ENCODE measurements at regions not wholly inside any gene's neighbourhood (a gene's known extent, or its start where the extent isn't known, plus 50 kb on each side); places are given as distances from the start of the nearest gene placed in this dataset.

DNA sequence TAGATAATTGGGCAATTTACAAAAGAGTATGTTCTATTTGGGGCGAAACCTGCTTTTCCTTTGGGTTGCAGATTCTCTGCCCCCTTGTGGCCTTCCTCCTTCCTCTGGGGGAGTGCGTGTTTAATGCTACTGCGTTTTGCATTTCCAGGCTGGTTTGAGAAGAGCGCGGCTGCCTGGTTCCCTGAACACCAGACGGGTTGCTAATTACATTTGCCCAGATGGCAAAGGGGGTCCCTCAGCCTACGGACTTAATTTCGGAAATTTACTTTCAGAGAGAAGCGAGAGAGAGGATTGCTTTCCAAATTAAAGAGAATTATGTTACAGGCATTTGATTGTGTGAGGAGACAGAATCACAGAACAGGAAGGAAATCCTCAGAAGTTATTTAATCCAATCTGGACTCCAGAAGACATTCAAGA lies 91.9 kb upstream of the JAZF1 start:
- TF ChIP-seq, protein P1, sequence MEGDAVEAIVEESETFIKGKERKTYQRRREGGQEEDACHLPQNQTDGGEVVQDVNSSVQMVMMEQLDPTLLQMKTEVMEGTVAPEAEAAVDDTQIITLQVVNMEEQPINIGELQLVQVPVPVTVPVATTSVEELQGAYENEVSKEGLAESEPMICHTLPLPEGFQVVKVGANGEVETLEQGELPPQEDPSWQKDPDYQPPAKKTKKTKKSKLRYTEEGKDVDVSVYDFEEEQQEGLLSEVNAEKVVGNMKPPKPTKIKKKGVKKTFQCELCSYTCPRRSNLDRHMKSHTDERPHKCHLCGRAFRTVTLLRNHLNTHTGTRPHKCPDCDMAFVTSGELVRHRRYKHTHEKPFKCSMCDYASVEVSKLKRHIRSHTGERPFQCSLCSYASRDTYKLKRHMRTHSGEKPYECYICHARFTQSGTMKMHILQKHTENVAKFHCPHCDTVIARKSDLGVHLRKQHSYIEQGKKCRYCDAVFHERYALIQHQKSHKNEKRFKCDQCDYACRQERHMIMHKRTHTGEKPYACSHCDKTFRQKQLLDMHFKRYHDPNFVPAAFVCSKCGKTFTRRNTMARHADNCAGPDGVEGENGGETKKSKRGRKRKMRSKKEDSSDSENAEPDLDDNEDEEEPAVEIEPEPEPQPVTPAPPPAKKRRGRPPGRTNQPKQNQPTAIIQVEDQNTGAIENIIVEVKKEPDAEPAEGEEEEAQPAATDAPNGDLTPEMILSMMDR (IDR thresholded peaks at IDR 0.05) = peak; percentile 73
- H3K27me3 Mint-ChIP-seq (ENCODE audit: unreplicated experiment) = peaks cover 17% of the 10 kb centered on the region
- H3K27ac Mint-ChIP-seq (ENCODE audit: unreplicated experiment) = peak overlapping the region; percentile 13
- peak overlapping the region; percentile 67 for H3K4me3 Mint-ChIP-seq (ENCODE audit: unreplicated experiment)
- DNase-seq (ENCODE audit: extremely low spot score, unreplicated experiment) = no peak
- H3K36me3 Mint-ChIP-seq (ENCODE audit: unreplicated experiment) = no peaks in the 10 kb centered on the region
- no peaks in the 10 kb centered on the region for H3K9me3 Mint-ChIP-seq (ENCODE audit: unreplicated experiment)
- peaks cover 3% of the 10 kb centered on the region for H3K4me1 Mint-ChIP-seq (ENCODE audit: unreplicated experiment)

DNA sequence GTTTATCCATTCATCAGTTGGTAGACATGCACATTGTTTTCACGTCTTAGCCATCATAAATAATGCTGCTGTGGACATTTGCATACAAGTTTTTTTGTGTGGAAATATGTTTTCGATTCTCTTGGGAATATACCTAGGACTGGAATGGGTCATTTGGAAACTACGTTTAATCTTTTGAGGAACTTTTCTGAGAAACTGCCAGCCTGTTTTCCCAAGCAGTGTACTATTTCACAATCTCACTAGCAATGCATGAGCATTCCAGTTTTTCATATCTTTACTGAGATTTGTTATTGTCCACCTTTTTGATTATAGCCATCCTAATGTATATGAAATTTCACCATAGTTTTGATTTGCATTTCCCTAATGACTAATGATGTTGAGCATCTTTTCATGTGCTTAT lies 95.7 kb upstream of the JAZF1 start:
- TF ChIP-seq, protein P1 (IDR thresholded peaks at IDR 0.05) = no peak
- Mint-ChIP-seq H3K4me1 (ENCODE audit: unreplicated experiment) (peaks cover 3% of the 10 kb centered on the region), H3K9me3 (ENCODE audit: unreplicated experiment) (no peaks in the 10 kb centered on the region), H3K27ac (ENCODE audit: unreplicated experiment) (no peak overlapping the region), H3K4me3 (ENCODE audit: unreplicated experiment) (no peak overlapping the region), H3K36me3 (ENCODE audit: unreplicated experiment) (no peaks in the 10 kb centered on the region), H3K27me3 (ENCODE audit: unreplicated experiment) (peaks cover 17% of the 10 kb centered on the region)
- DNase-seq (ENCODE audit: extremely low spot score, unreplicated experiment) = no peak

DNA sequence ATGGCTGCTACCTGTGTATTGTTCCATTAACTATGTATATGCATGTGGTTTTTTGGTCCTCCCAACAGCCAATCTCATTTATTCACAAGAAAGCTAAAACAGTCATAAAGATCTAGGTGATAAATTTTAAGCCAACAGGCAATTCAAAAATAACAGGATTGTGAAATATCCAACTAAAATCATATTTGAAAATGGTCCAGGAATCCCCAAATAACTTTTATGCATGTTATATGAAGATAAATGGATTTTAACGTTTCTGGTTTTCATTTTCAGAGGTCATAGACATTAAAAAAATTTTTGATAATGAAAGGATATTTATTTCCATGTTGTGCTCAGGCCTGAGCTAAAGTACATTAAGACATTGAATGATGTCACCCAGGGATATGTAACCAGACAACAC lies 96.8 kb upstream of the JAZF1 start:
- TF ChIP-seq, protein P1 (IDR thresholded peaks at IDR 0.05) = no peak
- H3K4me1 Mint-ChIP-seq (ENCODE audit: unreplicated experiment) = peaks cover 2% of the 10 kb centered on the region
- peaks cover 20% of the 10 kb centered on the region for H3K27me3 Mint-ChIP-seq (ENCODE audit: unreplicated experiment)
- no peak for DNase-seq (ENCODE audit: extremely low spot score, unreplicated experiment)
- no peaks in the 10 kb centered on the region for H3K36me3 Mint-ChIP-seq (ENCODE audit: unreplicated experiment)
- H3K27ac Mint-ChIP-seq (ENCODE audit: unreplicated experiment) = no peak overlapping the region
- H3K4me3 Mint-ChIP-seq (ENCODE audit: unreplicated experiment) = no peak overlapping the region
- no peaks in the 10 kb centered on the region for H3K9me3 Mint-ChIP-seq (ENCODE audit: unreplicated experiment)

DNA sequence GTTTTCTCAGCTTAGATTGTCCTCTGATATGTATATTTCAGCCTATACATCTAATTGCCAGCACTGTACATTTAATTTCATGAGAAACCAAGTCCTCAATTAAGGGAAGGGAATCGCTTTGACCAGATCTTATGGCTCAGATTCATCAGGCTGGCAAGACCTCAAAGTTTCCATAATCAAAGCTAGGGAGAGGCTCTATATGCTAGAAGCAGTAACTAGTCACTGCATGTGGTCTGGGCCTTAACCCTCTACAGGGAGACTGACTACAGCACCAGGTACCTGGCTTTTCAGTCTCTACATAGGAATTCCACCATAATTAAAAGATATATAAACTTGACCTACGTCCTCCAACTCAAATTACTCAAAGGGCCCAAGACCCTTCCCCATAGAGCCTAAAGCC lies 97.4 kb upstream of the JAZF1 start:
- no peaks in the 10 kb centered on the region for H3K36me3 Mint-ChIP-seq (ENCODE audit: unreplicated experiment)
- no peak for DNase-seq (ENCODE audit: extremely low spot score, unreplicated experiment)
- no peak overlapping the region for H3K4me3 Mint-ChIP-seq (ENCODE audit: unreplicated experiment)
- peaks cover 20% of the 10 kb centered on the region for H3K27me3 Mint-ChIP-seq (ENCODE audit: unreplicated experiment)
- no peaks in the 10 kb centered on the region for H3K9me3 Mint-ChIP-seq (ENCODE audit: unreplicated experiment)
- H3K27ac Mint-ChIP-seq (ENCODE audit: unreplicated experiment) = no peak overlapping the region
- H3K4me1 Mint-ChIP-seq (ENCODE audit: unreplicated experiment) = no peaks in the 10 kb centered on the region
- TF ChIP-seq, protein P1 (IDR thresholded peaks at IDR 0.05) = no peak

DNA sequence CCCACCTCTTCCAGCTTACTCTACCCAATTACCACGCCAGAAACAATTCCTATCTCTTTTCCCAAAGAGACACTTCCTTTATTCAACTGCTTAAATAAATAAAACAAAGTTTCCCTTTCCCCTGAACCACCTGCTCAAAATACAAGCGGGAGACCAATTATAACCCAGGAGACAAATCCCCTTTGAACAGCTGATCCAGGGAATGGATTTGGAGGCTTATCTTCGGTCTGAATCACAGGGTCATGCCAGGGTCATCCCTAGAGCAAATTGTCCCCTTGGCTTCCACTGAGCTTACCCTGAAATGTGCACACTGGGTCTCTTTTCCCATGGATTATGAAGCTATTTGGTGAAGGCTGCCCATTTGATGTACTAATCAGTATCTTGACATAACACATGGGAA lies 99.9 kb upstream of the JAZF1 start:
- H3K36me3 Mint-ChIP-seq (ENCODE audit: unreplicated experiment) = no peaks in the 10 kb centered on the region
- H3K9me3 Mint-ChIP-seq (ENCODE audit: unreplicated experiment) = no peaks in the 10 kb centered on the region
- no peak overlapping the region for H3K27ac Mint-ChIP-seq (ENCODE audit: unreplicated experiment)
- TF ChIP-seq, protein P1 (IDR thresholded peaks at IDR 0.05) = no peak
- H3K4me3 Mint-ChIP-seq (ENCODE audit: unreplicated experiment) = no peak overlapping the region
- H3K4me1 Mint-ChIP-seq (ENCODE audit: unreplicated experiment) = no peaks in the 10 kb centered on the region
- peaks cover 18% of the 10 kb centered on the region for H3K27me3 Mint-ChIP-seq (ENCODE audit: unreplicated experiment)
- no peak for DNase-seq (ENCODE audit: extremely low spot score, unreplicated experiment)
